SK-N-SH (cell line): ENCODE measurements at regions not wholly inside any gene's neighbourhood (a gene's known extent, or its start where the extent isn't known, plus 50 kb on each side); places are given as distances from the start of the nearest gene placed in this dataset.

Experiments
- CTCF ChIP-seq: fragments of 200-600 bp; sonication (generic); IDR thresholded peaks from 2 replicates; pipeline ENCODE4 v1.6.1; 2017; ENCODE audit warnings: antibody characterized with exemption, mild to moderate bottlenecking, moderate library complexity
- EP300 ChIP-seq, 2 experiments: IDR thresholded peaks; 2 replicates each; pipeline versions ENCODE4 v1.4.0 to v1.6.1; 2012; ENCODE audit warnings: borderline replicate concordance in 1 of 2, low read depth in 1 of 2, low read length in 1 of 2
- EZH2phosphoT487 ChIP-seq: fragments of 200-600 bp; sonication (generic); IDR thresholded peaks from 2 replicates; pipeline ENCODE4 v1.6.1; 2017; ENCODE audit warnings: low read depth, mixed run types, mild to moderate bottlenecking, antibody characterized with exemption, moderate library complexity, borderline replicate concordance
- FOXM1 ChIP-seq: IDR thresholded peaks from 2 replicates; pipeline ENCODE4 v1.4.0; 2012; ENCODE audit warnings: low read depth, mild to moderate bottlenecking
- MAX ChIP-seq: IDR thresholded peaks from 2 replicates; pipeline ENCODE4 v1.4.0; 2012; ENCODE audit warnings: low read depth
- MXI1 ChIP-seq: IDR thresholded peaks from 2 replicates; pipeline ENCODE4 v1.6.1; 2012; ENCODE audit warnings: mild to moderate bottlenecking, low read depth, low read length, improper control_type of control experiment
- POLR2AphosphoS5 ChIP-seq: IDR thresholded peaks from 2 replicates; pipeline ENCODE4 v1.6.1; 2012; ENCODE audit warnings: low read depth, low read length
- SIN3A ChIP-seq: IDR thresholded peaks from 2 replicates; pipeline ENCODE4 v1.6.1; 2012; ENCODE audit warnings: low read depth, mild to moderate bottlenecking, low read length, moderate library complexity, borderline replicate concordance
- SMC3 ChIP-seq: IDR thresholded peaks from 2 replicates; pipeline ENCODE4 v1.6.1; 2012; ENCODE audit warnings: low read depth, low read length, improper control_type of control experiment
- TEAD4 ChIP-seq: IDR thresholded peaks from 2 replicates; pipeline ENCODE4 v1.4.0; 2012; ENCODE audit warnings: mild to moderate bottlenecking, borderline replicate concordance; ENCODE audit not compliant: insufficient read depth
- USF1 ChIP-seq: IDR thresholded peaks from 2 replicates; pipeline ENCODE4 v1.4.0; 2012; ENCODE audit warnings: low read depth, borderline replicate concordance
- ZBTB33 ChIP-seq: IDR thresholded peaks from 2 replicates; pipeline ENCODE4 v1.4.0; 2012; ENCODE audit warnings: low read depth, borderline replicate concordance

GRCh38 chr11:130798801-130799200 is 117.5 kb downstream of the SNX19 start:
- TF ChIP-seq FOXM1 (no peak), CTCF (no peak), SMC3 (no peak), EZH2phosphoT487 (no peak), MAX (no peak), ZBTB33 (no peak), POLR2AphosphoS5 (no peak), SIN3A (no peak), MXI1 (no peak), TEAD4 (no peak), USF1 (no peak), EP300 (IDR thresholded peaks at IDR 0.05; ENCODE audit: borderline replicate concordance in 1 of 2, low read depth in 1 of 2, low read length in 1 of 2) (no peak)
